GM10266 (cell line): ENCODE measurements at regions not wholly inside any gene's neighbourhood (a gene's known extent, or its start where the extent isn't known, plus 50 kb on each side); places are given as distances from the start of the nearest gene placed in this dataset.

Source experiments
- DNase-seq: peaks from one replicate; pipeline ENCODE4 v3.0.0; 2012; ENCODE audit errors: extremely low spot score
- TF ChIP-seq, protein P1 (sequence below): IDR thresholded peaks from 2 replicates; pipeline ENCODE4 v1.5.1; 2012; ENCODE audit warnings: mild to moderate bottlenecking, low read depth; ENCODE audit not compliant: control insufficient read depth, insufficient read depth; ENCODE audit errors: missing control alignments

DNA sequence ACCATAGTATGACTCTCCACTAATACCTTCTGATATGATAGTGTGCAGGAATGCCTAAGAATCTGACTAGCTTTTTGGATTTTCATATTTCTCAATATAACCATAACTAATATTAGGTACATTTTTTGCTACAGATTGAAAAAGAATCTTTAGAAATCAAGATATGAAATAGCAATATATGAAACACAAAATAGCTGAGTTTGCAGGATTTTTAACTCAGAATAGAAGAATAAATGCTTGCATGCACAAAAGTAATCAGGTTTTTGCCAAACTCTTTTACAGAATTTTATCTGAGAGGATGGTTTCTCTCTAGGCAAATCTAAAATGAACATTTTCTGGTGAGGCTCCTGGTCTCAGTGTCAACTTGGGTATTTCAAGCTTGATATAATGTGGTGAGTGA is 402.6 kb downstream of the TMEM232 start:
- TF ChIP-seq, protein P1, sequence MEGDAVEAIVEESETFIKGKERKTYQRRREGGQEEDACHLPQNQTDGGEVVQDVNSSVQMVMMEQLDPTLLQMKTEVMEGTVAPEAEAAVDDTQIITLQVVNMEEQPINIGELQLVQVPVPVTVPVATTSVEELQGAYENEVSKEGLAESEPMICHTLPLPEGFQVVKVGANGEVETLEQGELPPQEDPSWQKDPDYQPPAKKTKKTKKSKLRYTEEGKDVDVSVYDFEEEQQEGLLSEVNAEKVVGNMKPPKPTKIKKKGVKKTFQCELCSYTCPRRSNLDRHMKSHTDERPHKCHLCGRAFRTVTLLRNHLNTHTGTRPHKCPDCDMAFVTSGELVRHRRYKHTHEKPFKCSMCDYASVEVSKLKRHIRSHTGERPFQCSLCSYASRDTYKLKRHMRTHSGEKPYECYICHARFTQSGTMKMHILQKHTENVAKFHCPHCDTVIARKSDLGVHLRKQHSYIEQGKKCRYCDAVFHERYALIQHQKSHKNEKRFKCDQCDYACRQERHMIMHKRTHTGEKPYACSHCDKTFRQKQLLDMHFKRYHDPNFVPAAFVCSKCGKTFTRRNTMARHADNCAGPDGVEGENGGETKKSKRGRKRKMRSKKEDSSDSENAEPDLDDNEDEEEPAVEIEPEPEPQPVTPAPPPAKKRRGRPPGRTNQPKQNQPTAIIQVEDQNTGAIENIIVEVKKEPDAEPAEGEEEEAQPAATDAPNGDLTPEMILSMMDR: no peak
- DNase-seq: no peak

- TF ChIP-seq, protein P1: no peak
- no peak for DNase-seq
These were observed 401.6 kb downstream of the TMEM232 start for GRCh38 chr5:110324876-110325275.

DNA sequence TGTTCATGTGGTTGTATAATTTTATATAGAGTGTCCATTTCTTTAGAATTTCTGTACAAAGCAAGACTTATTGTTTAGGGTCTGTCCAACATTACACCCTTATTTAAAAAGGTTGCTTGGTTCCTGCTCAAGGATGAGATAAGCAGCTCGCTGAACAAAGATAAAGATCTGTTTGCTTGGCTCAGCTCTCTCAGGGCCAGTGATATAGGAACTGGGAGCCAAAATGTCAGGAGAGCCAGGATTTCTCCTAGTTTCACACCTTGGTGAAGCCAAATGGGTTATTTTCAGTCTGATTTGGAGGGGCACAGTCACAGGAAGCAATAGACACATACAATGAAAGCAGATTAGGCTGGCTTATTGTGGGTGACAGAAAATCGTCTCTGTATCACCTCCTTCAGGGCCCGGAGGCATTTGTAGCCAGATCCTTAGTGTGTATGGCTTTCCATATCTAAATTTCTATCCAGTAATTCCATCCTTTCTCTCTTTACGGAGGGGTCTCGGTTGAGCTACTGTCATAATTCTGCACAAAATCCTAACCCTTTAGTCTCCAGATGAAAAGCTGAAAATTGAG is 396.4 kb downstream of the TMEM232 start:
- TF ChIP-seq, protein P1: no peak
- DNase-seq: no peak

DNA sequence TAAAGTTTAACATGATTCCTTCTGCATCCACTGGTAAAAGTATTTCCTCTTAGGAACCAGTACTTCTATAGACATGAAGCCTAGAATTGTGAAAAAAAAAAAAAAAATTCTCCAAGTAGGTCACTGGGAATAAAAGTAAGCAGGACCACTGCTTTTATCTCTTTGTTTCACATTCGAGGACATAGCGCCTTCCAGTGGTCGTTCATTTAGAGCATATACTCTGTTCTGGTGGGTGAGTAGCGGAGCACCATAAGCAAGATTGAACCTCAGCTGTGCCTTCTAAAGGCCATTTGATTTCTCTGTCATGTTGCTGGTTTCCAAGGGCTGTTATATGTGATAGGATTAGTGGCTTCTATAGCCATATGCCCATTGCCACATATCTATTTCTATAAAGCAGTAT is 393.1 kb downstream of the TMEM232 start:
- TF ChIP-seq, protein P1: peak; percentile 27
- DNase-seq: no peak

DNA sequence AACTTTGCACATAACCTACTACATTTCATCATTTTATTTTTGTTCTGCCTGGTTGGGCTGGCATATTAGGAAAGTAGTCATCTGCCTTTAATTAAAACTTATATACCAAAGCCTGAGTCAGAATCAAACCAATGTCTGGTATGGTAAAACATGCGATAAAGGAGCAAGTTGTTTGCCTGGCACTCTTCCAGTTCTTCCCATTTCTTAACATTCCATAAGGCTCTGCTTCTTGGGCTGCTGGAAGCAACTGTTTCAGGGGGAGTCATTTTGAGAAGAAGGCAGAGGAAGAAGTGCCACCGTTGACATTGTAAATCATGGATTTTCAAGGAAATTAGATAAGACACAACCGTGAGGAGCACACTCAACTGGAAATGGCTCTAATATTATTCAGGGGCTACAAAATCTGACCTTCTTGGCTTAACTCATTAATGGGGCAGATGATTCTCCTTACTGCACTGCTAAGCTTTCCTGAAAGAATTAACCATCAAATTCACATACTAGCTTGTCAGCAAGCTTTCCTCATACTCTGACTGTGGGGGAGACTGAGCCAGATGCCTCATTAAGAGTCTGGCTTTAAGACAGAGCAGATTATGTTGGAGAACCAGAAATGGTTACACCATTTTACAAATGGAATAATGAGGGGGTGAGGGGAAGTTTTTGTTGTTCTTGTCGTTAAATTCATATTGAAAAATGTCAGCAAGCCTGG is 391.0 kb downstream of the TMEM232 start:
- TF ChIP-seq, protein P1: no peak
- DNase-seq: no peak

GRCh38 chr5:110338341-110339083 is 388.0 kb downstream of the TMEM232 start:
- DNase-seq: no peak
- TF ChIP-seq, protein P1: no peak

DNA sequence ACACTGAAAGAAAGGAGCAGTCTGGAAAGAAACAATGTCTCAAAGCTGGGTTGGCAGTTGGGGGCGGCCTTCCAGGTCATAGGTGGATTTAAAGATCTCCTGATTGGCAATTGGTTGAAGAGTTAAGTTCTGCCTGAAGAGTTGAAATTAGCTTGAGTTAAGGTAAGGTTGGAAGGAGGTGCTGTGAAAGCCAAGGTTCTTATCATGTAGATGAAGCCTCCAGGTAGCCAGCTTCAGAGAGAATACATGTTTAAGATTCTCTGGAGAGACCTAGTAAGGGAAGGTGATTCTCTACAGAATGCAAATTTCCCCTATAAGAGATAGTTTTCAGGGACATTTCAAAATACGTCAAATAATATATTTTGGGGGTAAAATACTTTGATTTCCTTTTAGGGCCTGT is 387.1 kb downstream of the TMEM232 start:
- TF ChIP-seq, protein P1: no peak
- no peak for DNase-seq
